ENCODE measurements at regions not wholly inside any gene's neighbourhood (a gene's known extent, or its start where the extent isn't known, plus 50 kb on each side); places are given as distances from the start of the nearest gene placed in this dataset.

DNA sequence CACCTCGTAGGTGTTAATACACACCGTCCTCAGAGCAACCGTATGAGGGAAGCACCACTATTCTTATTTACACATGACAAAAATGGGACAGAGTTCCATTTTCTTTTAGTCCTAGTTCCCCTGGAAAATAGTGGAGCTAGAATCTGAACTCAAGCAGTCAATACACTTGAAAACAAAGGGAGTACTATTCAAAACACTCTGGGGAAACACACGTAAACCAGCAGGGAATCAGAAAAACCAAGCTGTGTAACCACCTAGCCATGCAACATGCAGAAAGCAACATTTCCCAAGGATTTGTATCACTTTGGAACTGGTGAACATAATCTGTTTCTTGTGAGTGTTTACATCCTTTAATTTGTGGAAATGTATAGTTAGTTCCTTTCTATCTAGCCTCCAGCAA, 208.2 kb downstream of the UBE2E3 start:
- intact Hi-C loops (cut with DNase I; ENCODE audit: low total_unique reads): no loop called here
- H3K4me3 ChIP-seq: no peak overlapping the region

DNA sequence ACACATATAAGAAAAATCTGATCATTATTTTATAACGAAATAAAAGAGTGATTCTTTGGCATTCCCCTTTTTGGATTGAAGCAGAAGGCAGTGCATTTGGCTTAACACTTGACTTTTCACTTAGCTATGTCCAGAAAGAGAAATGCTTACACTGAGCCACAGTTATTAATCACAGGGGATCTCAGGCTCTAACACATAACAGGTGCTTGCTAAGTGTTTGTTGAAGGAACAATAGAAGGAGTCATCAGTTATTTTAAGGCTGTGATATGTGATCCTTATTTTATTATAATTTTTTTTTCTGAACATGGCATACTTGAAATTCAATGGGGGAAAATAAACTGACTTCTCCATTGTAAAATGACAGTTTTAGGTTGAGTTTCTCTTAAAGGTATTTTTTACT, 209.5 kb downstream of the UBE2E3 start:
- H3K4me1 ChIP-seq: no peaks in the 10 kb centered on the region
- H3K27ac ChIP-seq: no peak overlapping the region
- no peaks in the 10 kb centered on the region for H3K27me3 ChIP-seq
- H3K36me3 ChIP-seq: no peaks in the 10 kb centered on the region
- H3K9me3 ChIP-seq: no peaks in the 10 kb centered on the region
- no peak overlapping the region for H3K4me3 ChIP-seq
- TF ChIP-seq, protein P1, sequence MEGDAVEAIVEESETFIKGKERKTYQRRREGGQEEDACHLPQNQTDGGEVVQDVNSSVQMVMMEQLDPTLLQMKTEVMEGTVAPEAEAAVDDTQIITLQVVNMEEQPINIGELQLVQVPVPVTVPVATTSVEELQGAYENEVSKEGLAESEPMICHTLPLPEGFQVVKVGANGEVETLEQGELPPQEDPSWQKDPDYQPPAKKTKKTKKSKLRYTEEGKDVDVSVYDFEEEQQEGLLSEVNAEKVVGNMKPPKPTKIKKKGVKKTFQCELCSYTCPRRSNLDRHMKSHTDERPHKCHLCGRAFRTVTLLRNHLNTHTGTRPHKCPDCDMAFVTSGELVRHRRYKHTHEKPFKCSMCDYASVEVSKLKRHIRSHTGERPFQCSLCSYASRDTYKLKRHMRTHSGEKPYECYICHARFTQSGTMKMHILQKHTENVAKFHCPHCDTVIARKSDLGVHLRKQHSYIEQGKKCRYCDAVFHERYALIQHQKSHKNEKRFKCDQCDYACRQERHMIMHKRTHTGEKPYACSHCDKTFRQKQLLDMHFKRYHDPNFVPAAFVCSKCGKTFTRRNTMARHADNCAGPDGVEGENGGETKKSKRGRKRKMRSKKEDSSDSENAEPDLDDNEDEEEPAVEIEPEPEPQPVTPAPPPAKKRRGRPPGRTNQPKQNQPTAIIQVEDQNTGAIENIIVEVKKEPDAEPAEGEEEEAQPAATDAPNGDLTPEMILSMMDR (IDR thresholded peaks at IDR 0.05): no peak
- no peak for DNase-seq
- intact Hi-C loops (cut with DNase I; ENCODE audit: low total_unique reads): no loop called here

More for the DNA sequence above, 208.2 kb downstream of the UBE2E3 start:
- no peaks in the 10 kb centered on the region for H3K4me1 ChIP-seq
- H3K9me3 ChIP-seq: no peaks in the 10 kb centered on the region
- no peaks in the 10 kb centered on the region for H3K36me3 ChIP-seq
- no peak for DNase-seq
- H3K27ac ChIP-seq: no peak overlapping the region
- TF ChIP-seq, protein P1 (IDR thresholded peaks at IDR 0.05): no peak
- no peaks in the 10 kb centered on the region for H3K27me3 ChIP-seq

DNA sequence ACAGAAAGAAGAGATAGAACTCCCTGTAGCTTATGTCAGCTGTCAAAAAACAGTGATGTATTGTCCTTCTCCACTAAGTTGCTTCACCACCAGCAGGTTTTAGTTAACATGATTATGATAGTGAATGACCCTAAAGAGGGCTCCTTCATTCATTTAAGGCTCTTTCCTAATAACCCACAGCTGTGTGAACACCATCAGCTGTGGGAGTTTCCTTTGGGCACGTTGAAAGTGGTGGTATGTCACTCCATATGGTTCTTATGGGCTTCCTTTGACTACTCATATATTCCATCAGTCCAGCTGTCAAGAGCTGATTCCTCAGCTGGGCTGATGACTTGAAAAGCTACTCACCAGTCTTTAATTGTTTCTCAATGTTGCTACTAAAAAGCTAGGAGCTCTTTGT, 210.3 kb downstream of the UBE2E3 start:
- Histone ChIP-seq H3K4me1 (no peaks in the 10 kb centered on the region), H3K27me3 (no peaks in the 10 kb centered on the region), H3K36me3 (no peaks in the 10 kb centered on the region), H3K27ac (no peak overlapping the region), H3K4me3 (no peak overlapping the region), H3K9me3 (no peaks in the 10 kb centered on the region)
- TF ChIP-seq, protein P1 (IDR thresholded peaks at IDR 0.05): no peak
- intact Hi-C loops (cut with DNase I; ENCODE audit: low total_unique reads): no loop called here
- DNase-seq: no peak

DNA sequence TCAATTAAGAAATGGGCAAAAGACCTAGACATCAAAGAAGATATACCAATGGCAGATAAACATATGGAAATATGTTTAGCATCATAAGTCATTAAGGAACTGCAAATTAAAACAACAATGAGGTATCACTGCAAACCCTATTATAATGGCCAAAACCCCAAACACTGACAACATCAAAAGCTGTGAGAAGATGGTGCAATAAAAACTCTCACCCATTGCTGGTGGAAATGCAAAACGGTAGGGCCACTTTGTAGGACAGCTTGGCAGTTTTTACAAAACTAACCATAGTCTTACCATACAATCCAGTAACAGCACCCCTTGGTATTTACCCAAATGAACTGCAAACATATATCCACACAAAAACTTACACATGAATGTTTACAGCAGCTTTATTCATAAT, 213.1 kb downstream of the UBE2E3 start:
- intact Hi-C loops (cut with DNase I; ENCODE audit: low total_unique reads): no loop called here
- no peaks in the 10 kb centered on the region for H3K36me3 ChIP-seq
- TF ChIP-seq, protein P1 (IDR thresholded peaks at IDR 0.05): no peak
- H3K4me3 ChIP-seq: no peak overlapping the region
- no peaks in the 10 kb centered on the region for H3K27me3 ChIP-seq
- DNase-seq: no peak
- no peak overlapping the region for H3K27ac ChIP-seq
- no peaks in the 10 kb centered on the region for H3K4me1 ChIP-seq
- no peaks in the 10 kb centered on the region for H3K9me3 ChIP-seq

DNA sequence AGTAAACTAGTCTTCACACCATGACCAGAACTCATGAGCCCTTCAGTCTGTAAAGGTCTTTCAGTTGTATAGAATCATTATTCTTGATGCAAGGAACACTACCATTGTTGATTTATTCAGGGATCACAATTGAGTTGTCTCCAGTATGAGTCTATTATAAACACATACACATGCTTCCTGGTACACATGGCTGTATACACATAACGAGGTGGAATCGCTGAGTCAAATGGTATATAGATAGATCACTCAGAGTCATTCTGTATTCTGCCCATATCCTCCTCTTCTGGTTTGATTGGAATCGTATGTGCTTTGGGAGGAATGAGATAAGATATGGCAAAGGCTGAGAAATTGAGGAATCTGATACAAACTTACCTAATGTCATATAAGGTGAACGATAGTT, 216.0 kb downstream of the UBE2E3 start:
- Histone ChIP-seq H3K9me3 (no peaks in the 10 kb centered on the region), H3K36me3 (no peaks in the 10 kb centered on the region), H3K4me3 (no peak overlapping the region), H3K27me3 (no peaks in the 10 kb centered on the region), H3K4me1 (no peaks in the 10 kb centered on the region), H3K27ac (no peak overlapping the region)
- intact Hi-C loops (cut with DNase I; ENCODE audit: low total_unique reads): no loop called here
- TF ChIP-seq, protein P1 (IDR thresholded peaks at IDR 0.05): no peak
- DNase-seq: no peak

DNA sequence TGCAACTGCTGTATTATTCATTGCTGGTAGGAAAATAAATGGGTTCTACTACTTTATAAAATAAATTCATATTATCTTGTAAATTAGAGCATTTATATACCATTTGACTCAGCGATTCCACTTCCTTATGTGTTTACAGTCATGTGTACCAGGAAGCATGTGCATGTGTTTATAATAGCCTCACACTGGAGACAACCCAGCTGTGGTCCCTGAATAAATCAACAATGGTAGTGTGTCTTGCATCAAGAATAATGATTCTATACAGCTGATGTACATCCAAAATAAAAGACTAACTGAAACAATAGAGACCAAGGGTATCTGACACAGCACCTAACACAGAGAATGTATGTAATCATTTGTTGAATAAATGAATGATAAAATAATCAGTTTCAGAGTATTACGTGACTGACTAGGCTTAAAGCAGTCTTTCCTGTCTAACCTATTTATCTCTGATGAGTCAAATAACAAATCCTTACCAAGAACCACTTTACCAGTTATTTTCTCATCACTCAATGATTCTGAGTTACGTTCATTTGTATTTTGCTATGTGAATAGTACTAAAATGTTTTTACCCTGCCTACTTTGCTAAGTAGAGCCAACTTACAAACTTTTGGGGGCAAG, 216.8 kb downstream of the UBE2E3 start:
- no peaks in the 10 kb centered on the region for H3K27me3 ChIP-seq
- intact Hi-C loops (cut with DNase I; ENCODE audit: low total_unique reads): no loop called here
- TF ChIP-seq, protein P1 (IDR thresholded peaks at IDR 0.05): no peak
- DNase-seq: no peak
- H3K36me3 ChIP-seq: no peaks in the 10 kb centered on the region
- H3K4me3 ChIP-seq: no peak overlapping the region
- H3K4me1 ChIP-seq: no peaks in the 10 kb centered on the region
- H3K9me3 ChIP-seq: no peaks in the 10 kb centered on the region
- no peak overlapping the region for H3K27ac ChIP-seq

Data from tibial artery (tissue), 4 donors.